GM12873 (cell line): ENCODE measurements at regions not wholly inside any gene's neighbourhood (a gene's known extent, or its start where the extent isn't known, plus 50 kb on each side); places are given as distances from the start of the nearest gene placed in this dataset.

Source experiments
- TF ChIP-seq, protein P1 (sequence below): IDR thresholded peaks from 2 replicates; pipeline ENCODE4 v1.5.1; 2012; ENCODE audit warnings: low read depth, mild to moderate bottlenecking, moderate library complexity, low read length, control low read depth; ENCODE audit not compliant: insufficient read depth; ENCODE audit errors: missing control alignments

DNA sequence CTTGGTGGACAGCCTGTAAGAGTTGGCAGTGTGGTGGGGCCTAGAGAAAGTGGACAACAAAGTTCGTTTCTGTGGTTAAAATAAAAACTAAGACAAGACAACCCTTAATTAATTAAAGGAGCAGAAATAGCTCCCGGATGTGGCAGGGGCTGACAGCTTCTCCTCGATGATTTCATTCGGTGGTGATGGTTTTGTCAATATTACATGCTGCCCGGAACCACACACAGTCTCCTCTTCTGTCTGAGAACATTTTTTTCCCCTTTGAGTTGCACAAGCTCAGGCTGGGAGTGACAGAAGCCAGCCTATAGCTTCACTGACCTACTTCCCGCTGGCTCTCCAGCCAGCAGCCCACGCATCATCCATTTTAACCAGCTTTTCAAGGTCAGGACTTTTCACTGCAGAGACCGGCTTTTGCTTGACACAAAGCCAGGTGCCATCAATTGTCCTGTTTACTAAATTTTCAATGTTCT lies 378.8 kb downstream of the SLC4A3 start:
- TF ChIP-seq, protein P1, sequence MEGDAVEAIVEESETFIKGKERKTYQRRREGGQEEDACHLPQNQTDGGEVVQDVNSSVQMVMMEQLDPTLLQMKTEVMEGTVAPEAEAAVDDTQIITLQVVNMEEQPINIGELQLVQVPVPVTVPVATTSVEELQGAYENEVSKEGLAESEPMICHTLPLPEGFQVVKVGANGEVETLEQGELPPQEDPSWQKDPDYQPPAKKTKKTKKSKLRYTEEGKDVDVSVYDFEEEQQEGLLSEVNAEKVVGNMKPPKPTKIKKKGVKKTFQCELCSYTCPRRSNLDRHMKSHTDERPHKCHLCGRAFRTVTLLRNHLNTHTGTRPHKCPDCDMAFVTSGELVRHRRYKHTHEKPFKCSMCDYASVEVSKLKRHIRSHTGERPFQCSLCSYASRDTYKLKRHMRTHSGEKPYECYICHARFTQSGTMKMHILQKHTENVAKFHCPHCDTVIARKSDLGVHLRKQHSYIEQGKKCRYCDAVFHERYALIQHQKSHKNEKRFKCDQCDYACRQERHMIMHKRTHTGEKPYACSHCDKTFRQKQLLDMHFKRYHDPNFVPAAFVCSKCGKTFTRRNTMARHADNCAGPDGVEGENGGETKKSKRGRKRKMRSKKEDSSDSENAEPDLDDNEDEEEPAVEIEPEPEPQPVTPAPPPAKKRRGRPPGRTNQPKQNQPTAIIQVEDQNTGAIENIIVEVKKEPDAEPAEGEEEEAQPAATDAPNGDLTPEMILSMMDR: no peak

DNA sequence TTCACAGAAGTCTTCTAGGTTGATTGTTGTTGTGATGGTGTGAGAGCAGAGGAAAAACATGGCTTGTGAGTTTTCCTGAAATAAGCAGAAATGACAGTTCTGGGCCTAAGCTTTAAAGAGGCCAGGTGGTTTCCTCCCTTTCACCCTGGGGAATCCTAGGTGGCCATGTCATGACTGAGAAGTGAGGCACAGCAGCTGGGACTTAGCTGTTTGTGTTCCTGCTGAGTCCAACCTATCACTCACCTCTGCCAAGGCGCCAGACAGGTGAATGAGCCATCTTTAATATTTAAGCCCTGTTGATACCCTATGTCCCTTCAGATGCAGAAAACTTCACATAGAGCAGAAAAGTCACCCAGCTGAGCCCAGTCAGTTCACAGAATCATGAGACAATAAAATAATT lies 384.4 kb downstream of the SLC4A3 start:
- TF ChIP-seq, protein P1: no peak

DNA sequence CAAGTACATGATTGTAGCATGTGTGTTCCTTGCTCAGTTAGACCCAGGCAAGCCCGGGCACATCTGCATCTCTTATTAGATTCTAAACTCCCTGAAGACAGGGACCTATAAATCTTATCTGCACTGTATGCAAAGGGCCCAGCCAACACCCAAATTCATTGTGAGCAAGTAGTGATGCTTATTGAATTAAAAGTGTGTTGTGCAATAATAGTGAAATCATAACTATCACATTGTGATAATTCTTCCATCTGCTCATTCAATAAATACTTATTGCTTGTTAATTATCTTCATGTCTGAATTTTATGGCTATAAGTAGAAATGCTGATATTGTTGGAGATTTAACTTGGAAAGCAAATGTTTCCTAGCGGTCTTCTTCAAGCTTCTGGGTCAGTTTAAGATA lies 387.5 kb downstream of the SLC4A3 start:
- TF ChIP-seq, protein P1: no peak

DNA sequence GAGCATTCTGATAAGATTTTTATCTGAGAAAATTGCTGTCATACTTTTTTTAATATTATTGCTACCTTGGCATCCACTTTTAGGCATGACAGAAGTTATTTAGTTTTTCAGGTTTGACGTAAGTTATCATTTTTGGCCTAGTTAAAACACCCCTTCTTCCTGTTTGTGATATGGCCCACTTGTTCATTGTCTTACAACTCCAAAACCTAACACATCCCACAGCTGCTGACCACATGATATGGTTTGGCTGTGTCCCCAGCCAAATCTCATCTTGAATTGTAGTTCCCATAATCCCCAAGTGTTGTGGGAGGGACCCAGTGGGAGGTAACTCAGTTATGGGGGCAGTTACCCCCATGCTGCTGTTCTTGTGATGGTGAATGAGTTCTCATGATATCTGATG lies 388.1 kb downstream of the SLC4A3 start:
- TF ChIP-seq, protein P1: no peak

DNA sequence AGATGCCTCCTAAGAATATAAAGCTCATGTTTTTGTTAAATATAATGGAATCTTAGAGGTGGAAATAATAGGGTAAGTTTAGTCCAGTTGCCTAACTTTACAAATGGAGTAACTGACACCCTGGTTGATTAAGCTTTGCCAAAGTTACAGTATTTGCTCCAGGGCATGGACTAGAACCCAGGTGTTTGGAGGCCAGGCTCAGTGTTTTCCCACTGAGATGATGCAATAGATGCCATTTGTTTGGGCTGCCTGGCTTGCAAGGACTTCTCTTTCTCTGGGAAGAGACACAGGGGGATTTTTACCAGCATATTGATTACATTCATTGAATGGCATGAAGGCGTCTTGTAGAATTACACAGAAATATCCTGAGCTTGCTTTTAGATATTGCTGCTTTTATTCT lies 397.8 kb downstream of the SLC4A3 start:
- TF ChIP-seq, protein P1: no peak

DNA sequence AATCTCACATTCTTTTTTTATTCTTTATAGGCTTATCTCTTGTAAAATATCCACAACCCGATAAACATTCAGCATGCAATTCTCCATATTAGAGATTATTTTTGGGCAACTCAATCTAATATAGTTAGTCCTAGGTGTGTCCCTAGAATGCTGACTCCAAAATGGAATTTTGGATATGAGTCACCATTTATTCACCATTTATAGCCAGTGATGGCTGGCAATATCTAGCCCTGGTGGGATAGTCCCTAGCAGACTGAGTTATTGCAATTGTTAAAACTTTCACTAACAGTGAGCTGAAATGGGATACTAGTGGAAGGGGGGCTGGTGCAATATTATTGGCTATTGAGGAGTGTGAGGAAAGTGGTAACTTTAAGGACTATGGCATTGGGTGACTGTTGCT lies 401.6 kb downstream of the SLC4A3 start:
- TF ChIP-seq, protein P1: no peak

DNA sequence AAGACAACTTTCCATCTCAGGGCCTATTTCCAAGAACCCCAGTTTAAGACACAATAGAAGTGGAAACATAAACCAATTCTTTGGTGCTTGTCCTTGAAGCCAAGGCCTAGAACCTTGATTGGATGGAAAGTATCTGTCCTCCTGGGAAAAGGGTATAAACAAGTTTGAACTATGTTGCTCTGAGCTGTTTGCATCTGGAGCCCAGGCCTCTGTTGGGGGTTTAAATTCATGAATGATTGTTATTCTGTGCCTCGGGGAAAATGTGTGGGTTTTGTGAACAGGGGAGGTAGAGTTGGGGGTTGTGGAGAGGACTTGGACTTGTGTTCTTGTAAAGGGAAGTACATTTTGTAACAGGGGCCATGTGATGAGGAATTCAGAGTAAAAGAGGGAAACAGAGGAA lies 406.1 kb downstream of the SLC4A3 start:
- TF ChIP-seq, protein P1: no peak

DNA sequence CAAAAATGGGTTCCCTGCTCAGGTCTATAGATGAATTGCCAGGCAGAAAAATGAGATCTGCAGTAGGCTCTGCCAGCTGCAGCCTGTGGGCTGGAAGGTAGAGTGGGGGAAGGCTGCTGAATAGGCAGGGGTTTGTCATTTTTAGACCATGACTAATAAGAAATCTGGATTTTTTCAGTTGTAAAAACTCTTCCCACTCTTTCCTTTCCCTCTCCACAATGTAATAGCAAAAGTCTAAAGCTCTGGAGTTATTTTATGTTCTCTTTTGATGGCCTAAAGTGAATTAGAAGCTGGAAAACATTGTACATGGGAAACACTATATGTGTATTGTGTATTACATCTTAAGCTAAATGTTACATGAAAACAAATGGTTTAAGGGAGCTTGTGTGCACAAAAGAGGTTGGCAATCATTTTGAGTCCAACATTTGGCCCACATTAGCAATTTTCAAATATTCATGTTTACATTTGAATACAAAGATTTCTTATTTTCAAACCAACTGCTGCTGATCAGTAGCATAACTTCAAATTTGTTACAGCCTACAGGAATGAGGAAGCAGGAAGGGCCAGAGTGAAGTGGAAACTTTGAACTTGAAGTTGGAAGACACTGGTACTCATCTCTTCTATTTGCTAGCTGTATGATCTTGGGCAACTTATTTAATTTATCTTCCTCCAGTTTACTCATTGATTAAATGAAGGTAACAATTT lies 407.1 kb downstream of the SLC4A3 start:
- TF ChIP-seq, protein P1: no peak
